OCI-LY3 (cell line): ENCODE measurements at regions not wholly inside any gene's neighbourhood (a gene's known extent, or its start where the extent isn't known, plus 50 kb on each side); places are given as distances from the start of the nearest gene placed in this dataset.

Experiments
- H2AFZ ChIP-seq: fragments of 200-600, 300-600 bp; shearing (Covaris generic); 2 replicates; pipeline ENCODE4 v1.6.0; 2014; ENCODE audit warnings: antibody characterized with exemption, low read depth, low read length
- H3K27ac ChIP-seq: fragments of 200-600, 300-600 bp; sonication (generic); 2 replicates; pipeline ENCODE4 v1.5.1; 2014; ENCODE audit warnings: mild to moderate bottlenecking, low read length, moderate library complexity, mixed read lengths
- H3K27me3 ChIP-seq: fragments of 200-600, 300-600 bp; sonication (generic); 2 replicates; pipeline ENCODE4 v1.6.1; 2014; ENCODE audit warnings: low read depth, low read length, mixed read lengths
- H3K36me3 ChIP-seq: fragments of 200-600, 300-600 bp; sonication (generic); replicated peaks from 2 replicates; pipeline ENCODE3; 2014; ENCODE audit warnings: low read depth, low read length, mixed read lengths
- H3K4me1 ChIP-seq: fragments of 300-600, 200-600 bp; sonication (generic); 2 replicates; pipeline ENCODE4 v1.6.1; 2014; ENCODE audit warnings: low read length, mixed read lengths
- H3K4me2 ChIP-seq: fragments of 200-600, 300-600 bp; sonication (generic); 2 replicates; pipeline ENCODE4 v1.6.1; 2014; ENCODE audit warnings: low read length, mixed read lengths
- H3K4me3 ChIP-seq: fragments of 300-600, 200-600 bp; sonication (generic); 2 replicates; pipeline ENCODE4 v1.5.1; 2014; ENCODE audit warnings: antibody characterized with exemption, mild to moderate bottlenecking, low read length, moderate library complexity
- H3K79me2 ChIP-seq: fragments of 300-600, 200-600 bp; shearing (Covaris generic); 2 replicates; pipeline ENCODE4 v1.6.1; 2014; ENCODE audit warnings: mild to moderate bottlenecking, low read length, mixed read lengths
- H3K9ac ChIP-seq: fragments of 300-600, 200-600 bp; shearing (Covaris generic); 2 replicates; pipeline ENCODE4 v1.6.0; 2014; ENCODE audit warnings: mild to moderate bottlenecking, low read length, moderate library complexity
- H3K9me3 ChIP-seq: fragments of 200-600, 300-600 bp; shearing (Covaris generic); 2 replicates; pipeline ENCODE4 v1.6.1; 2014; ENCODE audit warnings: low read length, mixed read lengths; ENCODE audit not compliant: insufficient read depth
- H4K20me1 ChIP-seq: fragments of 200-600, 300-600 bp; sonication (generic); 2 replicates; pipeline ENCODE4 v1.6.1; 2016; ENCODE audit warnings: low read length, mixed read lengths; ENCODE audit not compliant: insufficient read depth
- EZH2phosphoT487 ChIP-seq: fragments of 200-600 bp; shearing (Covaris generic); IDR thresholded peaks from 2 replicates; pipeline ENCODE4 v1.6.1; 2018; ENCODE audit warnings: antibody characterized with exemption, mixed run types, low read depth
- TF ChIP-seq, protein P1 (sequence below): fragments of 200-600, 300-600 bp; sonication (generic); IDR thresholded peaks from 2 replicates; pipeline ENCODE4 v1.5.1; 2014; ENCODE audit warnings: antibody characterized with exemption, low read length, low read depth

DNA sequence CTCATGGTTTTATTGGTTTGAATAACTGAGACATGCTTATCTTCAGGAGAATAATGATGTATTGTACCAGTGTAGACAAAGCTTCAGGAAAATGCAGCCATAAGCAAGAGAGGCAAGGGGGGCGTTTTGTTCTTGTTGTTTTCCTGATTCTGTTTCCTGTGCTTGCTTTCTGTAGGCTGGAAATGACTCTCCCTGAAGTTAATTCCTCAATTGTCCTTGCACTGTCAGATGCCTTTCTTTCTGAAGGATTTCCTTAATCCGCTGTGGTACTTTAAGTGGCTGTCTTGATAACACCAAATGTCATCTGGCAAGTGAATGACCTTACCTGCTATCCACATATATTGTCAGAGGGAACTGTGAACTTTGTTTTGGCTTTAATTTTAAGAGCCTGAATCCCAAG, 220.0 kb downstream of the NEDD1 start:
- no peaks in the 10 kb centered on the region for H3K79me2 ChIP-seq
- H3K36me3 ChIP-seq: no peaks in the 10 kb centered on the region
- no peak overlapping the region for H3K4me2 ChIP-seq
- TF ChIP-seq EZH2phosphoT487: no peak
- TF ChIP-seq, protein P1, sequence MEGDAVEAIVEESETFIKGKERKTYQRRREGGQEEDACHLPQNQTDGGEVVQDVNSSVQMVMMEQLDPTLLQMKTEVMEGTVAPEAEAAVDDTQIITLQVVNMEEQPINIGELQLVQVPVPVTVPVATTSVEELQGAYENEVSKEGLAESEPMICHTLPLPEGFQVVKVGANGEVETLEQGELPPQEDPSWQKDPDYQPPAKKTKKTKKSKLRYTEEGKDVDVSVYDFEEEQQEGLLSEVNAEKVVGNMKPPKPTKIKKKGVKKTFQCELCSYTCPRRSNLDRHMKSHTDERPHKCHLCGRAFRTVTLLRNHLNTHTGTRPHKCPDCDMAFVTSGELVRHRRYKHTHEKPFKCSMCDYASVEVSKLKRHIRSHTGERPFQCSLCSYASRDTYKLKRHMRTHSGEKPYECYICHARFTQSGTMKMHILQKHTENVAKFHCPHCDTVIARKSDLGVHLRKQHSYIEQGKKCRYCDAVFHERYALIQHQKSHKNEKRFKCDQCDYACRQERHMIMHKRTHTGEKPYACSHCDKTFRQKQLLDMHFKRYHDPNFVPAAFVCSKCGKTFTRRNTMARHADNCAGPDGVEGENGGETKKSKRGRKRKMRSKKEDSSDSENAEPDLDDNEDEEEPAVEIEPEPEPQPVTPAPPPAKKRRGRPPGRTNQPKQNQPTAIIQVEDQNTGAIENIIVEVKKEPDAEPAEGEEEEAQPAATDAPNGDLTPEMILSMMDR: no peak
- H4K20me1 ChIP-seq: no peaks in the 10 kb centered on the region
- no peaks in the 10 kb centered on the region for H3K4me1 ChIP-seq
- no peaks in the 10 kb centered on the region for H3K9me3 ChIP-seq
- no peak overlapping the region for H3K9ac ChIP-seq
- no peak overlapping the region for H3K4me3 ChIP-seq
- H3K27me3 ChIP-seq: peaks cover 3% of the 10 kb centered on the region; the same call in 1 of the 2 replicates
- H2AFZ ChIP-seq: no peak overlapping the region
- H3K27ac ChIP-seq: no peak overlapping the region

DNA sequence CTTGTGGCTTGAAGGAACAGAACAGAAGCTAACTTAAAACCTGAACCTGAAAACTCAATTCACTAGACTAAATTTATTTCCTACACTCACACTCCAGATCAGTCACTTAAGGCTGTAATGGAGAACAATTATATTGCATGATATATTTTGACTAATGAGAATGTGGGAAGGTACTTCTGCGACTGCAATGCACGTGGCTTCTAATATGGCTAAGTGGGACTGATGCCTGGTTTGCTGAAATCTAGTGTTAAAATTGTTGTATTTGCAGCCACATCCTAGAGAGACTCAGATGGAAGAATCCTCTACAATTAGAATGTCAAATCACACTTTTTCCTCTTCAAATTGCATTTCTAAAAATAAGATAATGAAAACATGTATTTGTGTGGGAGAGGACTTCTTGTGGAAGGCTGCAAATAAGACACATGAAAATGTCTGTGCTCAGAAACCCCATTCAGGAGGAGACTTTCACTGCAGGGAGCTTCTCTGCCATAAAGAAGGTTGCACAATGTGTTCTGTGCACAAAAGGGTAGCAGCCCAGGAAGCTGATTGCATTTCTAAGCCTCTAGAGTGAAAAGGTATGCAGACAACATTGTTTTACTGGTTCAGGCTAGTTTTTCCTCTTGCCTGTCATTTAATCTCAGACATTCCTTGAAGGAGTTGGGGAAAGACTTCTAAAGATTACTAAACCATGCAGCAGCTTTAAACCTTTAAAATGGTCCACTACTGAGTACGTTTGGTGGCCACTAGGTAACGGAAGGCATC, 224.3 kb downstream of the NEDD1 start:
- no peak overlapping the region for H2AFZ ChIP-seq
- H4K20me1 ChIP-seq: no peaks in the 10 kb centered on the region
- H3K9ac ChIP-seq: no peak overlapping the region
- no peak overlapping the region for H3K4me2 ChIP-seq
- H3K4me1 ChIP-seq: no peaks in the 10 kb centered on the region
- H3K4me3 ChIP-seq: no peak overlapping the region
- H3K36me3 ChIP-seq: no peaks in the 10 kb centered on the region
- no peaks in the 10 kb centered on the region for H3K79me2 ChIP-seq
- no peaks in the 10 kb centered on the region for H3K9me3 ChIP-seq
- no peak for TF ChIP-seq EZH2phosphoT487
- TF ChIP-seq, protein P1: no peak
- no peak overlapping the region for H3K27ac ChIP-seq
- peaks cover 3% of the 10 kb centered on the region; the same call in 1 of the 2 replicates for H3K27me3 ChIP-seq

DNA sequence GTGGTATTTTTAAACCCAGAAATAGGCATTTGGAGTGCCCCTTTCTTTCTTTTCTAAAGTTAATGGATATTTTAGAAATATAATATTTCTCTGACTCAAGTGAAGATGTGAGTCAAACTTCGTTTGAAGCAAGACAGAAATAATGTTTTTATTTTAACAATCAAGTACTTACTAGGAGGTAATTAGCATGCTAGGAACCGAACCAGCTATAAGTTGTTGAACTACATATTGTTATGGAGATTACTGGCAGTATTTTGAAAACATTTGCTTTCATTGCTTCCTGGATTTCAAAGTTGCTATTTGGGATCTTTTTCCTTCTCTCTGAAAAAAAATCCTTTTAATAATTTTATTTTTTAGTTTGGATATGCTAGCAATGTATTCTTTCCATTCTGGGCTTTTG, 225.2 kb downstream of the NEDD1 start:
- TF ChIP-seq EZH2phosphoT487: no peak
- TF ChIP-seq, protein P1: no peak

DNA sequence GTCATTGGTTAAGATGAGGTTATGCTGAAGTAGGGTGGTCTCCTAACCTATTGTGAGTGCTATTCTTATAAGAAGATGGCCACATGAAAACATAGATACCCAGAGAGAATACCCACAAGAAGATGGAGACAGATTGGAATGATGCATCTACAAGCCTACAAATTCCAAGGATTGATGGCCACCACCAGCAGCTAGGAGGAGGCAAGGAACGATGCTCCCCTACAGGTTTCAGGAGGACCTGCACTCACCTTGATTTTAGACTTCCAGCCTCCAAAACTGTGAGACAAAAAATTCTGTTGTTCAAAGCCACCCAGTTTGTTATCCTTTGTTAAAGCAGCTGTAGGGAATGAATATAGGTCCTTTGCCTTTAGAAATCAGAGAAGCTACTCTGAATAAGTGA, 227.4 kb downstream of the NEDD1 start:
- no peak overlapping the region for H2AFZ ChIP-seq
- H3K9me3 ChIP-seq: no peaks in the 10 kb centered on the region
- peaks cover 3% of the 10 kb centered on the region; the same call in 1 of the 2 replicates for H3K27me3 ChIP-seq
- H3K36me3 ChIP-seq: no peaks in the 10 kb centered on the region
- no peak overlapping the region for H3K4me3 ChIP-seq
- no peak overlapping the region for H3K9ac ChIP-seq
- H3K4me1 ChIP-seq: no peaks in the 10 kb centered on the region
- H3K27ac ChIP-seq: no peak overlapping the region
- TF ChIP-seq EZH2phosphoT487: no peak
- TF ChIP-seq, protein P1: no peak
- H3K4me2 ChIP-seq: no peak overlapping the region
- H3K79me2 ChIP-seq: no peaks in the 10 kb centered on the region
- no peaks in the 10 kb centered on the region for H4K20me1 ChIP-seq

More for the DNA sequence above, 225.2 kb downstream of the NEDD1 start:
- Histone ChIP-seq H3K4me3 (no peak overlapping the region), H4K20me1 (no peaks in the 10 kb centered on the region), H3K27ac (no peak overlapping the region), H3K9ac (no peak overlapping the region), H3K36me3 (no peaks in the 10 kb centered on the region), H3K79me2 (no peaks in the 10 kb centered on the region), H3K27me3 (peaks cover 3% of the 10 kb centered on the region; the same call in 1 of the 2 replicates), H3K9me3 (no peaks in the 10 kb centered on the region), H3K4me1 (no peaks in the 10 kb centered on the region), H3K4me2 (no peak overlapping the region), H2AFZ (no peak overlapping the region)
